Effector CD4-positive, alpha-beta T cell (primary cell): ENCODE measurements at regions not wholly inside any gene's neighbourhood (a gene's known extent, or its start where the extent isn't known, plus 50 kb on each side); places are given as distances from the start of the nearest gene placed in this dataset.
"Not testable (repeated sequence)": the region's sequence is repeated elsewhere in the genome, so short reads cannot be mapped to it uniquely, and the experiment has no call there.

ENCODE experiments used
- DNase-seq: peaks from one replicate; pipeline ENCODE4 v3.0.0-alpha.2; 2020

DNA sequence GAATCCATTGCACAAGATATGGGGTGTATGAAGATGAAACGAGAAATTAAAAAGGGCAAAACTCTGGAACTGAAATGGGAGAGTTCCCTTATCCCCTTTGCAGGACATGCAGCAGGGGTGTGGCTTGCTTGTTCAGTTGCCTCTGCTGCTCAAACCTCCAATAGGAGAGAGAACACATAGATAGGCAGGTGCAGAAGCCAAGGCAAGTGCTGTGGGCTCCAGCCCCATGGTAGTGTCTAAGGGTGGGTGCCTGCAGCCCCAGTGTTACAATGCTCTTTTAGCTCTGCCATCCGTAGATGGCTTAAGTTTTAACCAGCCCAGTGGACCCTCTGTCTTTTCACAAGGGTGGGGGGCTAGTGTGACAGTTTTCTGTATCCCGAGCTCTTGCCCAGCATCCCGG, 69.7 kb downstream of the CMAS start:
- DNase-seq, result no peak

DNA sequence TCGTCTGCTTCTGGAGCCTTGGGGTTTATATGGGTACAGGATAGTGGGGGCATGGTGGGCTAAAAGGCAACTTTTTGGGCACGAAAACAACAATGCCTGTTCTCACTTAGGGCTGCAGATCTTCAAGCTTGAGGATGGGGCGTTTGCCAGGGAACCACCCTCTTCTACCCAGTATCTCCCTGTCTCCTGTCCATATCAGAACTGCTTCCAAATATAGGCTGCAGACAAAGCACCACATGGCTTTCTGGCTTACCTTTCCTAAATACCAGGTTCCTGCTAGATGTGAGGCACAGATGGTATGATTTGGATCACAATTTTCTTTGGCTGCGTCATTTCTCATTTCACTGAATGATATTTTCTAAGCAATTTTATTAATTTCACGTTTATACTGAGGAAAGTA, 70.4 kb downstream of the CMAS start:
- no peak for DNase-seq

DNA sequence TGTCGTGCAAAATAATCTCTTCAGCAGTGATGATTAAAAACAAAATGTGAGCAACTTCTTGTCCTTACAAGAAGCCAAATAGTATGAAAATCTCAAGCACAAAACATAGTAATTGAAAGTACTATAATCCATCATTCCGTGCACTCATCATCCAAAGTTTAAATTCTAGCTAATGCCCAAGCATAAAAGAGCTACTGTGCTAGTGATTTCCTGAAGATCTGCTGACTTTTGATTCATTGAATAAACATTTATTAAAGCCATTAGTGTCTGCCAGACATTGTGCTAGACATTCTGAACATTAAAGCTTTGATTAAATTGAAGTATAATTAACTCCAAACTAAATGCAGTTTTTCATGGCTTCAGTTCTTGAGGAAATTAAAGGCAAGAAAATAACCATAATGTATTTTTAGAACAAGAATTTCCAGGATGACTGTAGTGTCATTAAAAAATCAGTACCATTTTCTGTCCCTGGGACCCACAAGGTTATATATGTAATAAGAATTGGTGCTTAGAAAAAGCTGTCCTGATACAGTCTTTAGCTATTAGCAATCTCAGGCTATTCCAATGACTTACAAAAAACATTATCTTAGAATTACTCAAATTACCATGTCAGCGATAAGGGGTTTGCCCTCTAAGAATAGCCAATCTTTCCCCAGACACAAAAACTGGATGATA, 71.7 kb downstream of the CMAS start:
- DNase-seq, result no peak

- no peak for DNase-seq
Measured at GRCh38 chr12:22118238-22118790, 72.3 kb downstream of the CMAS start.

DNA sequence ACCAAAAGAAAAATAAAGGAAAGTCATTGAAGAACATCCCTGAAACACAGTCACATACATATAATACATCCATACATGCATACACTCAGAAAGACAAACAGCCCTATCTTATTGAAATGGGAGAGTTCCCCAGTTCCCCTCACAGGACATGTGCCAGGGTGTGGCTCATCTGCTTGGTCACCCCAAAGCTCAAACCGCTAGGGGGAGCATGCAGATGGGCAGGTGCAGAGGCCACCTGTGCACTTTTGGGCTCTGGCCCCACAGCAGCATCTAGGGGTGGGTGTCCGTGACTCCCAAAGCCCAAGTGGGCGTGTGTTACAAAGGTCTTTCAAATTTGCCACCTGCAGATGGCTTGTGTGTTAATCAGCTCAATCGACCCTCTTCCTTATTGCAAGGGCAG, 75.2 kb downstream of the CMAS start:
- peak; percentile 19 for DNase-seq

DNA sequence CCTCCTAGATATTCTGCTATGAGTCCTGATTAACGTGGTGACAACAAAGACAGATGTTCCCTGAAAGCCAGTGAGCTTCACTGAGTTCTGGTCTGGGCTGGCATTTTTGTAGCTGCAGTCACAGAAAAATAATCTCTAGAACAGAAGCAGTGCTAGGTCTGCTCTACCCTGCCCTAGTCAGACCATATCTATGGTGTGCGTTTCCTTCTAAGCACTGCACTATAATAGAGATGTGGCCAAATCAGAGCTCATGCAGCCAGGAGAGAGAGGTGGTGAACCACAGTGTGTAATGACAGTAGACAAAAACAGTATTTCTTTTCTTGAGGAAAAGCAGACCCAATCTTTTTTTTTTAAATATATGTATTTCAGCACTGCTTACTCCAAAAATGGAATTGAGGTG, 76.3 kb downstream of the CMAS start:
- no peak for DNase-seq

- no peak for DNase-seq
Measured at GRCh38 chr12:22124987-22125386, 79.0 kb downstream of the CMAS start.

GRCh38 chr12:22126101-22126500, 80.1 kb downstream of the CMAS start:
- DNase-seq, result not testable (repeated sequence)

DNA sequence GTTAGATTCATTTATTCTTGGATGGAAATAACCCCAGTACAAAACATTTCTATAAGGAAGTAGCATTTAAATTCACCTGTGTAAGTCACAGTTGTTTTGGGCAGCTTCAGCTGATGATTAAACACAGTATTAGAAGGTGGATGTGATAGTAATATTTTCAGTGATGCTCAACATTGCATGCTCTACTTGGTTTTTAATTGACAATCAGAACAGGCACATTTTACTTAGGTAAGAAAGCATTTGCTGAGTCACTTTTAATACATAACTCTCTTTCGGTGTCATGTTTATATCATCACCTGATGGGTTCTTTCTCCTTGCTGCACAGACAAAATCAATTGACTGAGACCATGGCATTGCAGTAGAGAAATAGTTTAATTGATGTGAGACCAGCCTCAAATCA, 80.7 kb downstream of the CMAS start:
- no peak for DNase-seq

GRCh38 chr12:22130671-22131070, 84.7 kb downstream of the CMAS start:
- DNase-seq, result no peak

- not testable (repeated sequence) for DNase-seq
Measured at GRCh38 chr12:22136604-22137117, 90.6 kb downstream of the CMAS start.
